ENCODE measurements at regions not wholly inside any gene's neighbourhood (a gene's known extent, or its start where the extent isn't known, plus 50 kb on each side); places are given as distances from the start of the nearest gene placed in this dataset.

- DNase-seq (ENCODE audit: low read depth in 2 of 2) = no peak
Measured at GRCh38 chr2:52955079-52955478, 812.5 kb upstream of the CHAC2 start.

- DNase-seq (ENCODE audit: low read depth in 2 of 2) = no peak
Measured at GRCh38 chr2:52940101-52940500, 827.5 kb upstream of the CHAC2 start.

GRCh38 chr2:52939250-52939649, 828.4 kb upstream of the CHAC2 start:
- DNase-seq (ENCODE audit: low read depth in 2 of 2) = no peak

- no peak for DNase-seq (ENCODE audit: low read depth in 2 of 2)
Measured at GRCh38 chr2:52936029-52936428, 831.6 kb upstream of the CHAC2 start.

- no peak for DNase-seq (ENCODE audit: low read depth in 2 of 2)
Measured at GRCh38 chr2:52934920-52935640, 832.5 kb upstream of the CHAC2 start.

- DNase-seq (ENCODE audit: low read depth in 2 of 2) = peak; percentile 34 to 59
Measured at GRCh38 chr2:52934323-52934898, 833.2 kb upstream of the CHAC2 start.

GRCh38 chr2:52933878-52934277, 833.7 kb upstream of the CHAC2 start:
- DNase-seq (ENCODE audit: low read depth in 2 of 2) = peak in 1 of 2 experiments; percentile 5

- DNase-seq (ENCODE audit: low read depth in 2 of 2) = no peak
Measured at GRCh38 chr2:52931660-52932059, 835.9 kb upstream of the CHAC2 start.

- DNase-seq (ENCODE audit: low read depth in 2 of 2) = no peak
Measured at GRCh38 chr2:52929412-52929811, 838.2 kb upstream of the CHAC2 start.

GRCh38 chr2:52919673-52920072, 847.9 kb upstream of the CHAC2 start:
- DNase-seq (ENCODE audit: low read depth in 2 of 2) = no peak

- no peak for DNase-seq (ENCODE audit: low read depth in 2 of 2)
Measured at GRCh38 chr2:52918551-52918950, 849.1 kb upstream of the CHAC2 start.

GRCh38 chr2:52916981-52917380, 850.6 kb upstream of the CHAC2 start:
- DNase-seq (ENCODE audit: low read depth in 2 of 2) = no peak

GRCh38 chr2:52904355-52904891, 863.2 kb upstream of the CHAC2 start:
- DNase-seq (ENCODE audit: low read depth in 2 of 2) = no peak

GRCh38 chr2:52897511-52898044, 870.0 kb upstream of the CHAC2 start:
- DNase-seq (ENCODE audit: low read depth in 2 of 2) = no peak

GRCh38 chr2:52895726-52896340, 871.8 kb upstream of the CHAC2 start:
- DNase-seq (ENCODE audit: low read depth in 2 of 2) = no peak

GRCh38 chr2:52886556-52886955, 881.0 kb upstream of the CHAC2 start:
- no peak for DNase-seq (ENCODE audit: low read depth in 2 of 2)

GRCh38 chr2:52884761-52885352, 882.7 kb upstream of the CHAC2 start:
- no peak for DNase-seq (ENCODE audit: low read depth in 2 of 2)

GRCh38 chr2:52882974-52883373, 884.6 kb upstream of the CHAC2 start:
- no peak for DNase-seq (ENCODE audit: low read depth in 2 of 2)

- DNase-seq (ENCODE audit: low read depth in 2 of 2) = no peak
Measured at GRCh38 chr2:52881606-52882005, 886.0 kb upstream of the CHAC2 start.

GRCh38 chr2:52880872-52881271, 886.7 kb upstream of the CHAC2 start:
- DNase-seq (ENCODE audit: low read depth in 2 of 2) = no peak

- no peak for DNase-seq (ENCODE audit: low read depth in 2 of 2)
Measured at GRCh38 chr2:52879561-52879960, 888.0 kb upstream of the CHAC2 start.

- DNase-seq (ENCODE audit: low read depth in 2 of 2) = no peak
Measured at GRCh38 chr2:52877703-52878102, 889.9 kb upstream of the CHAC2 start.

Data from fibroblast of skin of left biceps (primary cell).